GM12892 (cell line): ENCODE measurements at regions not wholly inside any gene's neighbourhood (a gene's known extent, or its start where the extent isn't known, plus 50 kb on each side); places are given as distances from the start of the nearest gene placed in this dataset.

Source experiments
- POLR2A ChIP-seq: IDR thresholded peaks from 2 replicates; pipeline ENCODE4 v1.6.1; 2011; ENCODE audit warnings: low read depth, low read length, control low read depth
- POLR2AphosphoS5 ChIP-seq: IDR thresholded peaks from 2 replicates; pipeline ENCODE4 v1.6.1; 2011; ENCODE audit warnings: low read depth, low read length, control low read depth

GRCh38 chr6:169942173-169942572 lies 190.8 kb downstream of the ERMARD start:
- TF ChIP-seq POLR2AphosphoS5 (no peak), POLR2A (no peak)
